ENCODE measurements at regions not wholly inside any gene's neighbourhood (a gene's known extent, or its start where the extent isn't known, plus 50 kb on each side); places are given as distances from the start of the nearest gene placed in this dataset.
A peak's percentile ranks its signal among the peaks of the same experiment; 100 is the strongest.
"Not testable (repeated sequence)": the region's sequence is repeated elsewhere in the genome, so short reads cannot be mapped to it uniquely, and the experiment has no call there.

DNA sequence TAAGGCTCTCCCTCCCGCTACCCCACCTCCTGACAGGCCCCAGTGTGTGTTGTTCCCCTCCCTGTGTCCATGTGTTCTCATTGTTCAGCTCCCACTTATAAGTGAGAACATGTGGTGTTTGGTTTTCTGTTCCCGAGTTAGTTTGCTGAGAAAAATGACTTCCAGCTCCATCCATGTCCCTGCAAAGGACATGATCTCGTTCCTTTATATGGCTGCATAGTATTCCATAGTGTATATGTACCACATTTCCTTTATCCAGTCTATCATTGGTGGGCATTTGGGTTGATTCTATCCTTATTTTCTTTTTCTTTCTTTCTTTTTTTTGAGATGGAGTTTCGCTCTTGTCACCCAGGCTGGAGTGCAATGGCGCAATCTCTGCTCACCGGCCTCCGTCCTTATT, 57.8 kb upstream of the RASSF3 start:
- not testable (repeated sequence) for H3K27ac ChIP-seq; DNase-seq (ENCODE audit: low read depth, low spot score)

DNA sequence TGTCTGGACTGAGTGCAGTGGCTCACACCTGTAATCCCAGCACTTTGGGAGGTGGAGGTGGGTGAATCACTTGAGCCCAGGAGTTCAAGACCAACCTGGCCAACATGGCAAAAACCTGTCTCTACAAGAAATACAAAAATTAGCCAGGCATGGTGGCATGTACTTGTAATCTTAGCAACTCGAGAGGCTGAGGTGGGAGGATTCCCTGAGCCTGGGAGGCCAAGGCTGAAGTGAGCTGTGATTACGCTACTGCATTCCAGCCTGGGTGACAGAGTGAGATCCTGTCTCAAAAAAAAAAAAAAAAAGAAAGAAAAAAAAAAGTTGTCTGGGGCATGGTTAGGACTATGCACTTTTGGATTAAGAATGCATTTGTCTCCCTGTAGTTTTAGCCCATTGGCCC, 56.6 kb upstream of the RASSF3 start:
- not testable (repeated sequence) for H3K27ac ChIP-seq; DNase-seq (ENCODE audit: low read depth, low spot score)

DNA sequence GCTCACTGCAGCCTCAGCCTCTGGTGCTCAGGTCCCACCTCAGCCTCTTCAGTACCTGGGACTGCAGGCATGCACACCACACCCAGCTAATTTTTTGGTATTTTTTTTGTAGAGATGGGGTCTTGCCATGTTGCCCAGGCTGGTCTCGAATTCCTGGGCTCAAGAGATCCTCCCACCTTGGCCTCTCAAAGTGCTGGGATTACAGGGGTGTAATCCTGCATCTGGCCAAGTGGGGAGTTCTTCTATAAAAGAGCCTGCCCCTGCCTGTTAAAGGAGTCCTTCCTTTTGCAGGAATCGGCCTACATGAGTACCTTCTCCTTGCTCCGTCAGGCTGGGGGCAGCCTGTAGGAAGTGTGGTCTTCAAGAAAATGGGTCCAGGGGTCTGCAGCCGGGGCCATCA, 54.1 kb upstream of the RASSF3 start:
- no peak overlapping the region for H3K27ac ChIP-seq
- no peak for DNase-seq (ENCODE audit: low read depth, low spot score)

DNA sequence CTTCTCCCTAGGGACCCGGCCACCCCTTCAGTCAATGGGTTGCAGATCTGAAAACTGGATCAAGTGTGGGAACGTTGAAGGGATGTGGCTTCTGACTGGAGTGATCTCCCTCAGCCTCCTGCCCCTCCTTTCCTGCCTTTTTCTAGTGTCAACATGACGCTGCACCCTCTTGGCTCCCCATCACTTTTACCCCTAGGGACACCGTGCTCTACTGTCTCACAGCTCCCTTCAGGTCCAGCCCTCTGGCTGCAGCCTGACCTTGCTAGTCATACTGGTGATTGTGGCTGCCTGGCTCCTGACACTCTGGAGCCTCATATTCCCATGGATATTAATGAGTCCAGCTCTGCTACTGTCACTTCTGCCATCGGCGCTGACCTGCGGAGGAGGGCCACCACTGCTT, 51.5 kb upstream of the RASSF3 start:
- no peak overlapping the region for H3K27ac ChIP-seq
- no peak for DNase-seq (ENCODE audit: low read depth, low spot score)

DNA sequence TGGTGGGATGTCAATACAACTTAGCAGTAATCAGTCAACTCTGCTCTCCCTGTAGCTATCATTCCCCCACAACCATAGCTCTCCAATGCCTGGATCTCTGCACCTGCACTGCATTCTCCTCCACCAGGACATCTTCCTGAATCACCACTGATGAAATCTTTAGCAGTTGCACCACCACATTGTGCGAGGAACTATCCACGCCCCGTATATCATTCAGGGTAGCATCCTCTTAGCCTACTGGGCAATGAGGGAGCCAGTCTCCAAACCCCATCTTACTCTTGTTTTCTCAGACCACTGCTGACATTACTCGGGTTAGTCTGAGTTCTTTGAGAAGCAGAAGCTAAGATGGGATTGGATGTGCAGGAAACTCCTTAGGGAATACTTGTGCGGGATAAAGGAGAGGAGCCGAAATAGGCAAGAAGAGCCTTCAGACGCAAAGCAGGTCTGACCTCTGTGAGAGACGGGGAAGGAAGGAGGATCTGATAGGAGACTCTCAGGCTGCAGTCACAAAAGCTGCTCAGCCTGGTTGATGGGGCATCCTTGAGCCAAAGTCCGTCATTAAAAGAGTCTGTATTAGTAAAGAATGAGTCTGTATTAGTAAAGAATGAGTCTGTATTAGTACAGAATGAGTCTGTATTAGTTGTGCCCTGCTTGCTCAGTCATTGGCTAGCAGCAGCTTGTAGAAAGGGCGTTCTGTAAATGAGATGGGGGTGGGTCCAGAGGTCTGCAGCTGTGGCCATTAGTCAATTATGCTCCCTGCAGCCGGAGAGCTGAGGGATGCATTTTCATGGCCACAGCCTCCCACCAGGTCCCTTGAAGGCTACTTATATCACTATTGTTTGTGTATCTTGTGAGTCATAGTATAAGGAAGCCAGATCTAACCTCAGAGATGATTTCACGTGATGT, 49.6 kb upstream of the RASSF3 start:
- peak overlapping the region; percentile 68 for H3K27ac ChIP-seq
- peak; percentile 26 for DNase-seq (ENCODE audit: low read depth, low spot score)

Measured in epithelial cell of prostate (primary cell).